Nephron progenitor cell (in vitro differentiated cells): ENCODE measurements at regions not wholly inside any gene's neighbourhood (a gene's known extent, or its start where the extent isn't known, plus 50 kb on each side); places are given as distances from the start of the nearest gene placed in this dataset.

ENCODE experiments used
- DNase-seq: peaks from one replicate; pipeline ENCODE4 v3.0.0; 2021
- H3K27ac Mint-ChIP-seq: 2 replicates; pipeline ENCODE4 v1.8.0; 2021; ENCODE audit warnings: mild to moderate bottlenecking, moderate library complexity, mixed read lengths
- H3K27me3 Mint-ChIP-seq: 2 replicates; pipeline ENCODE4 v1.8.0; 2021; ENCODE audit warnings: mild to moderate bottlenecking, low read depth, mixed read lengths; ENCODE audit not compliant: poor library complexity
- H3K36me3 Mint-ChIP-seq: 2 replicates; pipeline ENCODE4 v1.8.0; 2021; ENCODE audit warnings: low read depth, mixed read lengths
- H3K4me1 Mint-ChIP-seq: 2 replicates; pipeline ENCODE4 v1.8.0; 2021; ENCODE audit warnings: mixed read lengths
- H3K4me3 Mint-ChIP-seq: 2 replicates; pipeline ENCODE4 v1.8.0; 2021; ENCODE audit warnings: mild to moderate bottlenecking, moderate library complexity, mixed read lengths
- H3K9me3 Mint-ChIP-seq: 2 replicates; pipeline ENCODE4 v1.8.0; 2021; ENCODE audit warnings: mild to moderate bottlenecking, moderate library complexity, mixed read lengths
- TF ChIP-seq, protein P1 (sequence below): fragments of 200-600 bp; sonication (generic); IDR thresholded peaks from 2 replicates; pipeline ENCODE4 v1.5.0; 2021; ENCODE audit warnings: antibody characterized with exemption

DNA sequence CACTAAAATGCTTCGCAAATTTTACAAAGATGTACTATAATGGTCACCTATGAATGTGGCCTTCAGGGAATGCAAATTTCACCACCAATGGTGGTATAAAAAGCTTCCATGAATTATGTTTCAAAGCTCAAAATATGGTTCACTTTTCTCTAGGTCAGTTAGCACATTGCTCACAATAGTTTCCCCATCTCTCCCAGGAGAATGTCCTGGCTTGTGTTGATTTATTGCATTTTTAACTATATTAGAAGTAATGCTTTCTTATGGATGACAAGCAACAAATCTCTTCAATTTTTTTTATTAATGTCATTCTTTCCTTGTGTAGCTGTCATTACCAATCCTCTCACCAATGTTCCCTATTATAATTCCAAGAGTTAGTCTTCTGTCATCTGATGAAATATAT, 621.2 kb downstream of the TBC1D4 start:
- H3K4me3 Mint-ChIP-seq, result no peak overlapping the region
- TF ChIP-seq, protein P1, sequence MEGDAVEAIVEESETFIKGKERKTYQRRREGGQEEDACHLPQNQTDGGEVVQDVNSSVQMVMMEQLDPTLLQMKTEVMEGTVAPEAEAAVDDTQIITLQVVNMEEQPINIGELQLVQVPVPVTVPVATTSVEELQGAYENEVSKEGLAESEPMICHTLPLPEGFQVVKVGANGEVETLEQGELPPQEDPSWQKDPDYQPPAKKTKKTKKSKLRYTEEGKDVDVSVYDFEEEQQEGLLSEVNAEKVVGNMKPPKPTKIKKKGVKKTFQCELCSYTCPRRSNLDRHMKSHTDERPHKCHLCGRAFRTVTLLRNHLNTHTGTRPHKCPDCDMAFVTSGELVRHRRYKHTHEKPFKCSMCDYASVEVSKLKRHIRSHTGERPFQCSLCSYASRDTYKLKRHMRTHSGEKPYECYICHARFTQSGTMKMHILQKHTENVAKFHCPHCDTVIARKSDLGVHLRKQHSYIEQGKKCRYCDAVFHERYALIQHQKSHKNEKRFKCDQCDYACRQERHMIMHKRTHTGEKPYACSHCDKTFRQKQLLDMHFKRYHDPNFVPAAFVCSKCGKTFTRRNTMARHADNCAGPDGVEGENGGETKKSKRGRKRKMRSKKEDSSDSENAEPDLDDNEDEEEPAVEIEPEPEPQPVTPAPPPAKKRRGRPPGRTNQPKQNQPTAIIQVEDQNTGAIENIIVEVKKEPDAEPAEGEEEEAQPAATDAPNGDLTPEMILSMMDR, result no peak
- no peaks in the 10 kb centered on the region for H3K36me3 Mint-ChIP-seq
- no peaks in the 10 kb centered on the region for H3K4me1 Mint-ChIP-seq
- no peaks in the 10 kb centered on the region for H3K27me3 Mint-ChIP-seq
- H3K27ac Mint-ChIP-seq, result no peak overlapping the region
- DNase-seq, result no peak
- H3K9me3 Mint-ChIP-seq, result peaks cover 24% of the 10 kb centered on the region

GRCh38 chr13:74850893-74851292, 631.1 kb downstream of the TBC1D4 start:
- H3K27me3 Mint-ChIP-seq, result peaks cover 4% of the 10 kb centered on the region
- H3K4me3 Mint-ChIP-seq, result no peak overlapping the region
- H3K27ac Mint-ChIP-seq, result no peak overlapping the region
- DNase-seq, result no peak
- H3K36me3 Mint-ChIP-seq, result no peaks in the 10 kb centered on the region
- H3K4me1 Mint-ChIP-seq, result no peaks in the 10 kb centered on the region
- TF ChIP-seq, protein P1, result no peak
- H3K9me3 Mint-ChIP-seq, result peaks cover 32% of the 10 kb centered on the region

DNA sequence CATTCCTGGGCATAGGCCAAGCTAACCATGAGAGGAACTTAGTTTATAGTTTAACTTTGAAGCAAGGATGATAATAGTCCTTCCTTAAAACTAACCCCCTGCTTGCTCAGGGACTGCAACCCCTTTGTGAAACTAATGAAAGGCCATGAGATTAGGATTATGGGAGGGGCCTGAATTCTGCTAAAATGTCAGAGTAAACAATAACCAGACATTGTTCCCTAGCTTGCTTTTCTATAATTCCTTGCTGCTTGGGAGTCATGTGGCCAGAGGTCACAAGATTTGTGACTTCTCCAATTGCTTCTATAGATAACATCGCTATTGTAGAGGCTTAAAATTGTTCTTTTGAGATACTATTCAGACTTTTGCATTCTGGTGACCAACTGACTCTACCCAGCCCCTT, 634.0 kb downstream of the TBC1D4 start:
- Mint-ChIP-seq H3K9me3 (peaks cover 11% of the 10 kb centered on the region), H3K27me3 (peaks cover 4% of the 10 kb centered on the region), H3K36me3 (no peaks in the 10 kb centered on the region), H3K4me1 (no peaks in the 10 kb centered on the region), H3K4me3 (no peak overlapping the region), H3K27ac (no peak overlapping the region)
- DNase-seq, result no peak
- TF ChIP-seq, protein P1, result no peak

GRCh38 chr13:74845806-74846205, 636.2 kb downstream of the TBC1D4 start:
- no peak for DNase-seq
- H3K27me3 Mint-ChIP-seq, result peaks cover 4% of the 10 kb centered on the region

GRCh38 chr13:74841651-74842050, 640.3 kb downstream of the TBC1D4 start:
- no peaks in the 10 kb centered on the region for H3K9me3 Mint-ChIP-seq
- H3K27ac Mint-ChIP-seq, result no peak overlapping the region
- no peaks in the 10 kb centered on the region for H3K4me1 Mint-ChIP-seq
- H3K36me3 Mint-ChIP-seq, result no peaks in the 10 kb centered on the region
- TF ChIP-seq, protein P1, result no peak
- DNase-seq, result no peak
- H3K27me3 Mint-ChIP-seq, result no peaks in the 10 kb centered on the region
- no peak overlapping the region for H3K4me3 Mint-ChIP-seq

More at GRCh38 chr13:74845806-74846205, 636.2 kb downstream of the TBC1D4 start:
- H3K4me3 Mint-ChIP-seq, result no peak overlapping the region
- H3K4me1 Mint-ChIP-seq, result no peaks in the 10 kb centered on the region
- TF ChIP-seq, protein P1, result no peak
- H3K27ac Mint-ChIP-seq, result no peak overlapping the region
- no peaks in the 10 kb centered on the region for H3K36me3 Mint-ChIP-seq
- peaks cover 11% of the 10 kb centered on the region for H3K9me3 Mint-ChIP-seq

DNA sequence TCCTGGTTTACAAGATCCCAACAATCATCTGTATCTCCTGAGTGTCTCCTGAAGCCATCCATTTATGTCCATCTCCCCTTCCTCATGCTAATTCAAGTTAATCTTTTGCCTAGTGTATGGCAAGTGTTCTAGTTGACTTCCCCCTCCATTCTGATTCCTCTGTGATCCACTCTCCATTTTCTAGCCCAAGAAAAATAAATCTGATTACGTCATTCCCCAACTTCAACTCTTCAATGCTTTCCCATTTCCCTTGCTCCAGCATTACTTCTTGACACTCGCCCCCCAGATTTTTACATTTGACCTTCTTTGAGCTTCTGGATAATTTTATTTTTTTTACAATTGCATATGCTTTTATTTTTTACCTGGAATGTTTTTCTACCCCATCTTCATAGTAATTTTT, 640.8 kb downstream of the TBC1D4 start:
- H3K36me3 Mint-ChIP-seq, result no peaks in the 10 kb centered on the region
- no peaks in the 10 kb centered on the region for H3K4me1 Mint-ChIP-seq
- H3K9me3 Mint-ChIP-seq, result no peaks in the 10 kb centered on the region
- TF ChIP-seq, protein P1, result no peak
- H3K4me3 Mint-ChIP-seq, result no peak overlapping the region
- DNase-seq, result no peak
- H3K27me3 Mint-ChIP-seq, result no peaks in the 10 kb centered on the region
- no peak overlapping the region for H3K27ac Mint-ChIP-seq
